Cardiac muscle cell (in vitro differentiated cells and primary cell): ENCODE measurements at regions not wholly inside any gene's neighbourhood (a gene's known extent, or its start where the extent isn't known, plus 50 kb on each side); places are given as distances from the start of the nearest gene placed in this dataset.

ENCODE experiments used
- DNase-seq, 2 donors: peaks; one replicate each; pipeline versions ENCODE4 v3.0.0 to v3.0.0-alpha.2; 2010 to 2017; ENCODE audit warnings: low read depth in 1 of 2, low spot score in 1 of 2
- H3K27ac ChIP-seq: fragments of 200-600 bp; sonication (generic); 2 replicates; pipeline ENCODE4 v1.5.1; 2016
- H3K27me3 ChIP-seq: fragments of 200-600 bp; sonication (generic); 2 replicates; pipeline ENCODE4 v1.6.0; 2016; ENCODE audit warnings: control low read depth
- H3K36me3 ChIP-seq: fragments of 200-600 bp; sonication (generic); 2 replicates; pipeline ENCODE4 v1.5.1; 2016; ENCODE audit warnings: control low read depth
- H3K4me1 ChIP-seq: fragments of 200-600 bp; sonication (generic); 2 replicates; pipeline ENCODE4 v1.8.1; 2017; ENCODE audit warnings: low read depth, mild to moderate bottlenecking, mixed run types
- H3K4me3 ChIP-seq: fragments of 200-600 bp; sonication (generic); 2 replicates; pipeline ENCODE4 v1.5.1; 2016; ENCODE audit warnings: mild to moderate bottlenecking
- H3K9me3 ChIP-seq: fragments of 200-600 bp; sonication (generic); 2 replicates; pipeline ENCODE4 v1.5.1; 2017; ENCODE audit warnings: low read depth, mild to moderate bottlenecking, control low read depth
- CTCF ChIP-seq: IDR thresholded peaks from 2 replicates; pipeline ENCODE4 v1.5.1; 2012; ENCODE audit warnings: low read depth, mild to moderate bottlenecking, low read length

- no peaks in the 10 kb centered on the region for H3K4me1 ChIP-seq
- H3K27me3 ChIP-seq, result no peaks in the 10 kb centered on the region
- H3K4me3 ChIP-seq, result no peak overlapping the region
- no peaks in the 10 kb centered on the region for H3K9me3 ChIP-seq
- no peak for TF ChIP-seq CTCF
- H3K36me3 ChIP-seq, result no peaks in the 10 kb centered on the region
- H3K27ac ChIP-seq, result no peak overlapping the region
- no peak for DNase-seq
Observed at GRCh38 chr21:32198384-32198783, 80.5 kb downstream of the MIS18A start.

GRCh38 chr21:32197896-32198295 lies 81.0 kb downstream of the MIS18A start:
- Histone ChIP-seq H3K4me3 (no peak overlapping the region), H3K4me1 (no peaks in the 10 kb centered on the region), H3K27ac (no peak overlapping the region), H3K27me3 (no peaks in the 10 kb centered on the region), H3K9me3 (no peaks in the 10 kb centered on the region), H3K36me3 (no peaks in the 10 kb centered on the region)
- DNase-seq, result no peak
- no peak for TF ChIP-seq CTCF

- H3K27me3 ChIP-seq, result no peaks in the 10 kb centered on the region
- no peak for TF ChIP-seq CTCF
- no peak overlapping the region for H3K4me3 ChIP-seq
- DNase-seq, result no peak
- H3K36me3 ChIP-seq, result no peaks in the 10 kb centered on the region
- H3K4me1 ChIP-seq, result no peaks in the 10 kb centered on the region
- H3K27ac ChIP-seq, result no peak overlapping the region
- no peaks in the 10 kb centered on the region for H3K9me3 ChIP-seq
Observed at GRCh38 chr21:32196001-32196400, 82.8 kb downstream of the MIS18A start.

GRCh38 chr21:32193098-32193465 lies 85.8 kb downstream of the MIS18A start:
- H3K27me3 ChIP-seq, result no peaks in the 10 kb centered on the region
- TF ChIP-seq CTCF, result no peak
- no peaks in the 10 kb centered on the region for H3K9me3 ChIP-seq
- no peak overlapping the region for H3K4me3 ChIP-seq
- no peaks in the 10 kb centered on the region for H3K4me1 ChIP-seq
- H3K27ac ChIP-seq, result no peak overlapping the region
- DNase-seq, result no peak
- no peaks in the 10 kb centered on the region for H3K36me3 ChIP-seq

GRCh38 chr21:32192291-32193097 lies 86.4 kb downstream of the MIS18A start:
- H3K27ac ChIP-seq, result no peak overlapping the region
- no peak for TF ChIP-seq CTCF
- no peak overlapping the region for H3K4me3 ChIP-seq
- H3K36me3 ChIP-seq, result no peaks in the 10 kb centered on the region
- H3K9me3 ChIP-seq, result no peaks in the 10 kb centered on the region
- no peaks in the 10 kb centered on the region for H3K4me1 ChIP-seq
- DNase-seq, result no peak
- no peaks in the 10 kb centered on the region for H3K27me3 ChIP-seq
